ENCODE measurements at regions not wholly inside any gene's neighbourhood (a gene's known extent, or its start where the extent isn't known, plus 50 kb on each side); places are given as distances from the start of the nearest gene placed in this dataset.
A peak's percentile ranks its signal among the peaks of the same experiment; 100 is the strongest.

- no peak for DNase-seq
Measured at GRCh38 chr2:10964052-10964790, 52.5 kb downstream of the KCNF1 start.

- no peak for DNase-seq
Measured at GRCh38 chr2:10965241-10965843, 53.6 kb downstream of the KCNF1 start.

- DNase-seq: no peak
Measured at GRCh38 chr2:10966056-10966455, 54.3 kb downstream of the KCNF1 start.

- DNase-seq: no peak
Measured at GRCh38 chr2:10966741-10967140, 55.0 kb downstream of the KCNF1 start.

GRCh38 chr2:10968176-10968575, 56.4 kb downstream of the KCNF1 start:
- no peak for DNase-seq

GRCh38 chr2:10970666-10971065, 58.9 kb downstream of the KCNF1 start:
- no peak for DNase-seq

GRCh38 chr2:10971161-10971887, 59.6 kb downstream of the KCNF1 start:
- DNase-seq: no peak

- DNase-seq: no peak
Measured at GRCh38 chr2:10971888-10972260, 60.1 kb downstream of the KCNF1 start.

- DNase-seq: no peak
Measured at GRCh38 chr2:10972683-10973433, 61.1 kb downstream of the KCNF1 start.

- no peak for DNase-seq
Measured at GRCh38 chr2:10973766-10974165, 62.0 kb downstream of the KCNF1 start.

GRCh38 chr2:10977003-10977402, 65.3 kb downstream of the KCNF1 start:
- no peak for DNase-seq

- DNase-seq: peak; percentile 9
Measured at GRCh38 chr2:10977621-10978020, 65.9 kb downstream of the KCNF1 start.

GRCh38 chr2:10978090-10978670, 66.4 kb downstream of the KCNF1 start:
- no peak for DNase-seq

- DNase-seq: no peak
Measured at GRCh38 chr2:10980071-10980470, 68.3 kb downstream of the KCNF1 start.

GRCh38 chr2:10980886-10981425, 69.2 kb downstream of the KCNF1 start:
- DNase-seq: no peak

GRCh38 chr2:10981451-10981850, 69.7 kb downstream of the KCNF1 start:
- no peak for DNase-seq

GRCh38 chr2:10981941-10982431, 70.3 kb downstream of the KCNF1 start:
- no peak for DNase-seq

GRCh38 chr2:10982931-10983701, 71.4 kb downstream of the KCNF1 start:
- no peak for DNase-seq

GRCh38 chr2:10983711-10984110, 72.0 kb downstream of the KCNF1 start:
- DNase-seq: no peak

- DNase-seq: no peak
Measured at GRCh38 chr2:10984418-10985135, 72.8 kb downstream of the KCNF1 start.

GRCh38 chr2:10985260-10985659, 73.5 kb downstream of the KCNF1 start:
- DNase-seq: no peak

Measured in islet precursor cell (in vitro differentiated cells).